GM21529 (cell line): ENCODE measurements at regions not wholly inside any gene's neighbourhood (a gene's known extent, or its start where the extent isn't known, plus 50 kb on each side); places are given as distances from the start of the nearest gene placed in this dataset.

Experiments
- ATAC-seq: cut with Tn5 transposase; IDR thresholded peaks from one replicate; pipeline ENCODE4 v1.9.1; 2021; ENCODE audit not compliant: unreplicated experiment

GRCh38 chr1:56229186-56229585, 350.2 kb downstream of the PLPP3 start:
- ATAC-seq, result no peak

GRCh38 chr1:56227886-56228285, 351.5 kb downstream of the PLPP3 start:
- no peak for ATAC-seq

GRCh38 chr1:56227401-56227800, 352.0 kb downstream of the PLPP3 start:
- ATAC-seq, result no peak

GRCh38 chr1:56225964-56226815, 353.2 kb downstream of the PLPP3 start:
- ATAC-seq, result no peak

- ATAC-seq, result no peak
Measured at GRCh38 chr1:56223968-56224367, 355.4 kb downstream of the PLPP3 start.

- no peak for ATAC-seq
Measured at GRCh38 chr1:56222914-56223540, 356.3 kb downstream of the PLPP3 start.

GRCh38 chr1:56220021-56220420, 359.3 kb downstream of the PLPP3 start:
- no peak for ATAC-seq

- ATAC-seq, result no peak
Measured at GRCh38 chr1:56218023-56218422, 361.3 kb downstream of the PLPP3 start.

- ATAC-seq, result no peak
Measured at GRCh38 chr1:56216218-56216617, 363.1 kb downstream of the PLPP3 start.

GRCh38 chr1:56215771-56216170, 363.6 kb downstream of the PLPP3 start:
- ATAC-seq, result no peak

GRCh38 chr1:56215086-56215485, 364.3 kb downstream of the PLPP3 start:
- no peak for ATAC-seq

- no peak for ATAC-seq
Measured at GRCh38 chr1:56213068-56213467, 366.3 kb downstream of the PLPP3 start.

- ATAC-seq, result no peak
Measured at GRCh38 chr1:56212143-56212542, 367.2 kb downstream of the PLPP3 start.

- no peak for ATAC-seq
Measured at GRCh38 chr1:56206391-56206790, 373.0 kb downstream of the PLPP3 start.

- no peak for ATAC-seq
Measured at GRCh38 chr1:56204206-56204605, 375.2 kb downstream of the PLPP3 start.

- ATAC-seq, result no peak
Measured at GRCh38 chr1:56202796-56203492, 376.4 kb downstream of the PLPP3 start.

- ATAC-seq, result no peak
Measured at GRCh38 chr1:56202186-56202585, 377.2 kb downstream of the PLPP3 start.

- ATAC-seq, result no peak
Measured at GRCh38 chr1:56200896-56201295, 378.5 kb downstream of the PLPP3 start.

- no peak for ATAC-seq
Measured at GRCh38 chr1:56200442-56200841, 378.9 kb downstream of the PLPP3 start.

- no peak for ATAC-seq
Measured at GRCh38 chr1:56199956-56200355, 379.4 kb downstream of the PLPP3 start.

- ATAC-seq, result no peak
Measured at GRCh38 chr1:56199061-56199460, 380.3 kb downstream of the PLPP3 start.

GRCh38 chr1:56197946-56198345, 381.4 kb downstream of the PLPP3 start:
- ATAC-seq, result no peak
